DND-41 (cell line): ENCODE measurements at regions not wholly inside any gene's neighbourhood (a gene's known extent, or its start where the extent isn't known, plus 50 kb on each side); places are given as distances from the start of the nearest gene placed in this dataset.
"Not testable (repeated sequence)": the region's sequence is repeated elsewhere in the genome, so short reads cannot be mapped to it uniquely, and the experiment has no call there.

Experiments
- ATAC-seq: fragments of 200-7000 bp; cut with Tn5 transposase; 3 replicates; pipeline ENCODE4 v1.9.1; 2021; ENCODE audit warnings: low read depth; ENCODE audit not compliant: insufficient read depth
- DNase-seq: peaks from one replicate; pipeline ENCODE4 v3.0.0-alpha.2; 2020
- H2AFZ ChIP-seq: 2 replicates; pipeline ENCODE4 v1.6.0; 2012; ENCODE audit warnings: low read depth, low read length
- H3K27ac ChIP-seq: 2 replicates; pipeline ENCODE4 v1.5.1; 2012; ENCODE audit warnings: low read length, inconsistent platforms
- H3K27me3 ChIP-seq: fragments of 200-600 bp; sonication (generic); 2 replicates; pipeline ENCODE4 v1.6.0; 2012; ENCODE audit warnings: low read length, mild to moderate bottlenecking, inconsistent platforms; ENCODE audit not compliant: insufficient read depth, poor library complexity
- H3K36me3 ChIP-seq: 2 replicates; pipeline ENCODE4 v1.5.1; 2012; ENCODE audit warnings: low read length, inconsistent platforms; ENCODE audit not compliant: insufficient read depth
- H3K4me1 ChIP-seq: 2 replicates; pipeline ENCODE4 v1.5.1; 2012; ENCODE audit warnings: mild to moderate bottlenecking, low read length; ENCODE audit not compliant: insufficient read depth
- H3K4me2 ChIP-seq: 2 replicates; pipeline ENCODE4 v1.6.0; 2012; ENCODE audit warnings: mild to moderate bottlenecking, moderate library complexity, low read length, inconsistent platforms; ENCODE audit not compliant: insufficient read depth
- H3K4me3 ChIP-seq, 2 experiments: fragments of 200-600 bp in 1 of 2; shearing (Covaris generic) in 1 of 2; 2 replicates each; pipeline ENCODE4 v1.5.1; 2012 to 2016; ENCODE audit warnings: inconsistent platforms in 2 of 2, low read length in 2 of 2, mild to moderate bottlenecking in 2 of 2, low read depth in 1 of 2, moderate library complexity in 1 of 2
- H3K79me2 ChIP-seq: 2 replicates; pipeline ENCODE4 v1.6.0; 2012; ENCODE audit warnings: low read length, inconsistent platforms; ENCODE audit not compliant: insufficient read depth
- H3K9ac ChIP-seq: 2 replicates; pipeline ENCODE4 v1.6.0; 2012; ENCODE audit warnings: low read depth, mild to moderate bottlenecking, inconsistent platforms, low read length, moderate library complexity
- H3K9me3 ChIP-seq: 2 replicates; pipeline ENCODE4 v1.5.1; 2012; ENCODE audit warnings: low read length, moderate library complexity, mild to moderate bottlenecking, inconsistent platforms; ENCODE audit not compliant: insufficient read depth, severe bottlenecking
- H4K20me1 ChIP-seq: 2 replicates; pipeline ENCODE4 v1.6.0; 2012; ENCODE audit warnings: low read length; ENCODE audit not compliant: insufficient read depth
- CTCF ChIP-seq: IDR thresholded peaks from 2 replicates; pipeline ENCODE4 v1.5.1; 2012; ENCODE audit warnings: borderline replicate concordance, low read length, moderate library complexity, mild to moderate bottlenecking; ENCODE audit not compliant: poor library complexity, severe bottlenecking; ENCODE audit errors: extremely low read depth
- EZH2 ChIP-seq: IDR thresholded peaks from 3 replicates; pipeline ENCODE4 v1.6.1; 2012; ENCODE audit warnings: borderline replicate concordance, low read depth, mild to moderate bottlenecking, moderate library complexity, low read length, inconsistent platforms; ENCODE audit not compliant: severe bottlenecking

GRCh38 chr9:101846161-101846560 is 107.7 kb upstream of the GRIN3A start:
- no peak overlapping the region for H3K27ac ChIP-seq
- H3K27me3 ChIP-seq, result no peaks in the 10 kb centered on the region
- no peak overlapping the region for H2AFZ ChIP-seq
- no peaks in the 10 kb centered on the region for H4K20me1 ChIP-seq
- H3K4me1 ChIP-seq, result no peaks in the 10 kb centered on the region
- no peaks in the 10 kb centered on the region for H3K79me2 ChIP-seq
- H3K9ac ChIP-seq, result no peak overlapping the region
- ATAC-seq, result no peak
- no peak overlapping the region for H3K4me2 ChIP-seq
- no peaks in the 10 kb centered on the region for H3K36me3 ChIP-seq
- no peak for DNase-seq
- TF ChIP-seq CTCF, result no peak
- TF ChIP-seq EZH2, result no peak
- H3K9me3 ChIP-seq, result no peaks in the 10 kb centered on the region
- no peak overlapping the region for H3K4me3 ChIP-seq

- no peaks in the 10 kb centered on the region for H3K79me2 ChIP-seq
- H3K9ac ChIP-seq, result no peak overlapping the region
- H4K20me1 ChIP-seq, result no peaks in the 10 kb centered on the region
- no peaks in the 10 kb centered on the region for H3K27me3 ChIP-seq
- no peak overlapping the region for H3K27ac ChIP-seq
- H3K9me3 ChIP-seq, result no peaks in the 10 kb centered on the region
- no peak overlapping the region for H3K4me2 ChIP-seq
- no peak overlapping the region for H3K4me3 ChIP-seq
- ATAC-seq (no peak), DNase-seq (no peak)
- TF ChIP-seq CTCF (no peak), EZH2 (no peak)
- H3K4me1 ChIP-seq, result no peaks in the 10 kb centered on the region
- H3K36me3 ChIP-seq, result no peaks in the 10 kb centered on the region
- H2AFZ ChIP-seq, result no peak overlapping the region
Observed at GRCh38 chr9:101840694-101841188, 102.3 kb upstream of the GRIN3A start.

- DNase-seq, H3K27ac ChIP-seq, H4K20me1 ChIP-seq, H3K79me2 ChIP-seq, H3K4me3 ChIP-seq, H3K27me3 ChIP-seq, H3K4me2 ChIP-seq, H3K9ac ChIP-seq, H3K9me3 ChIP-seq, H3K36me3 ChIP-seq, ATAC-seq, H2AFZ ChIP-seq, H3K4me1 ChIP-seq: not testable (repeated sequence)
Observed at GRCh38 chr9:101838988-101839387, 100.5 kb upstream of the GRIN3A start.

GRCh38 chr9:101836021-101836420 is 97.6 kb upstream of the GRIN3A start:
- Histone ChIP-seq H3K9me3 (no peaks in the 10 kb centered on the region), H3K4me1 (no peaks in the 10 kb centered on the region), H3K4me3 (no peak overlapping the region), H3K9ac (no peak overlapping the region), H3K36me3 (no peaks in the 10 kb centered on the region), H4K20me1 (no peaks in the 10 kb centered on the region), H3K27ac (no peak overlapping the region), H3K27me3 (no peaks in the 10 kb centered on the region), H3K4me2 (no peak overlapping the region), H3K79me2 (no peaks in the 10 kb centered on the region), H2AFZ (no peak overlapping the region)
- ATAC-seq (no peak), DNase-seq (no peak)
- TF ChIP-seq EZH2 (no peak), CTCF (no peak)
